ENCODE measurements at regions not wholly inside any gene's neighbourhood (a gene's known extent, or its start where the extent isn't known, plus 50 kb on each side); places are given as distances from the start of the nearest gene placed in this dataset.
"Not testable (repeated sequence)": the region's sequence is repeated elsewhere in the genome, so short reads cannot be mapped to it uniquely, and the experiment has no call there.

DNA sequence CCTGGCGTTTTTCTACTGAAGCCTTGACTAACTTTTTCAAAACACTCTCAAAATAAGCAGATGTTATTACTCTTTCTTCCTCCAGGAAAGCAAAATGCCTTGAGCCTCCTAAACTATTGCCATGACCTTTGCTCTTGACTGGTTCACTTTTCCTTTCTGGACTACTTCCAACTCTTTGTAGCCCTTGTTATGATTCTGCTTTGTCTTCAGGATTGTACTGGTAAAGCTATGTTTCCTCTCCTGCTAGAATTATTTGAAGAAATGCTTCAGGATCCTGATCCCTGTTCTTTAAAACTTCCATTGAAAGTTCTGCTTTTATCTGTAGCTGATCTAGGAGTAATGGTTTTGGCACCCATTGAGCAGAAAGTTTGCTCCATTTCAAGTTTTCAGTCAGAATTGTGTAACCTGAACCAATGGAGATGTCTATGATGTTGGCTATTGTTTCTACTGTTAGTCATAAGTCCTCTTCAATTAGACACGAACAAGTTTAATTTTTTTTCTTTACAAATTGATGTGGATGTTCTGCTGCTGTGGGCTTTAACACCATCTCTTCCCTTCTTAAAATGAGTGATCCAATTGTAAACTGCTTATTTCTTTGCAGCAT lies 1356.4 kb downstream of the EFNA5 start:
- no peaks in the 10 kb centered on the region for H3K27me3 ChIP-seq
- no peaks in the 10 kb centered on the region for H3K36me3 ChIP-seq
- no peaks in the 10 kb centered on the region; the same call in 1 of the 2 replicates for H3K9me3 ChIP-seq
- no peak overlapping the region for H3K4me3 ChIP-seq
- DNase-seq: no peak

DNA sequence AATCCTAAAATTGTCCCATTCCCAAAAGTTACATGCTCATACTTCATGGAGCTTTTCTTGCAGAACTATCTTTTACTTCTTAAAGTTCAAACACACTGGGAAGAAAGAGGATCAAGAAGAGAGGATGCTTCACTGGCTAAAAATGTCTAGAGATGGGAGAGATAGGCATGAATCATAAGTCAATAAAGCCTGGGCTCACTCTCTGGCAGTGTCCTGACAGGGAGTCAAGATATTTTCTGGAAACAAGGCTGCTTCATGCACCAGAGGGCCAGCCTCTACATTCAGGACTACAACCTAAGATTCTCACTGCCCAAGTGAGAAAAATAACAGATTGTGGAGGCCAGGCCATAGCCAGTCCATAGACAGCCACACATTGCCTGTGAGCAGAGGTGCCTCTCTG lies 1358.4 kb downstream of the EFNA5 start:
- DNase-seq: peak; percentile 9
- H3K9me3 ChIP-seq: no peaks in the 10 kb centered on the region
- H3K36me3 ChIP-seq: no peaks in the 10 kb centered on the region
- H3K27me3 ChIP-seq: no peaks in the 10 kb centered on the region
- H3K4me3 ChIP-seq: no peak overlapping the region

GRCh38 chr5:106311230-106311915 lies 1359.4 kb downstream of the EFNA5 start:
- H3K4me3 ChIP-seq: no peak overlapping the region
- no peaks in the 10 kb centered on the region for H3K9me3 ChIP-seq
- no peaks in the 10 kb centered on the region for H3K27me3 ChIP-seq
- DNase-seq: no peak
- no peaks in the 10 kb centered on the region for H3K36me3 ChIP-seq

- H3K36me3 ChIP-seq: no peaks in the 10 kb centered on the region
- H3K27me3 ChIP-seq: no peaks in the 10 kb centered on the region
- H3K4me3 ChIP-seq: no peak overlapping the region
- no peaks in the 10 kb centered on the region for H3K9me3 ChIP-seq
- DNase-seq: no peak
Observed at GRCh38 chr5:106307265-106307664, 1363.5 kb downstream of the EFNA5 start.

DNA sequence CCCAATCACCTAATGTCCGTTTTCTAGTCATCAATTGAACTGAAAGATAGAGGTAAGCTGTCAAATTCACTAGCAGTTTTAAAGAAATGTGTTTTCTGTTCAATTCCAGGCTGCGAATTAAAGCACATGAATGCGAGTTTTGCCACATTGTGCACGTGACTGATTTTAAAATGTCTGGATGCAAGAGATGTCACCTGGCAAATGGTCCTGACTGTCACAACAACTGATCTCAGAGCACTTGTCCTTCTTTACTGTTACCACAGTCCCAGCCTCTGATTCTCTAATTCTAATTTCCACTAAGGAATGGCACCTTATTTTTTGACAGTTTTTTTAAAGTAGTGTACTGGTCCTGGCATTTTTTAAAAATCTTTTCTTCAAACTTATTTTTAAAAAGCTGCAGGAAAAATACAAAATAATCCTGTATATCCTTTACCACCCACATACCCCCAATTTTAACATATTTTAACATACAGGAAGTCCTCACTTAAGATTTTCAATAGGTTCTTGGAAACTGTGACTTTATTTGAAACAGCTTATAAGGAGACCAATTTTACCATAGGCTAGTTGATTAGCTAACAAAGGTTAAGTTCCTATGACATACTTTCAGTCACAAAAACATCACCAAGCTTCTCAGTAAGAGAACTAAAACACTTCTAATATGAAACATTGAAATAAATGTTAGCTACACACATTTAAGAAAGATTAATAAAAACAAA lies 1364.3 kb downstream of the EFNA5 start:
- no peaks in the 10 kb centered on the region for H3K36me3 ChIP-seq
- H3K27me3 ChIP-seq: no peaks in the 10 kb centered on the region
- no peaks in the 10 kb centered on the region for H3K9me3 ChIP-seq
- H3K4me3 ChIP-seq: no peak overlapping the region
- no peak for DNase-seq

GRCh38 chr5:106303911-106304310 lies 1366.8 kb downstream of the EFNA5 start:
- H3K9me3 ChIP-seq: no peaks in the 10 kb centered on the region
- no peak overlapping the region for H3K4me3 ChIP-seq
- no peak for DNase-seq
- H3K27me3 ChIP-seq: no peaks in the 10 kb centered on the region
- no peaks in the 10 kb centered on the region for H3K36me3 ChIP-seq

GRCh38 chr5:106292654-106293053 lies 1378.1 kb downstream of the EFNA5 start:
- no peaks in the 10 kb centered on the region for H3K27me3 ChIP-seq
- H3K9me3 ChIP-seq: no peaks in the 10 kb centered on the region
- no peaks in the 10 kb centered on the region for H3K36me3 ChIP-seq
- no peak overlapping the region for H3K4me3 ChIP-seq
- DNase-seq: peak; percentile 44

DNA sequence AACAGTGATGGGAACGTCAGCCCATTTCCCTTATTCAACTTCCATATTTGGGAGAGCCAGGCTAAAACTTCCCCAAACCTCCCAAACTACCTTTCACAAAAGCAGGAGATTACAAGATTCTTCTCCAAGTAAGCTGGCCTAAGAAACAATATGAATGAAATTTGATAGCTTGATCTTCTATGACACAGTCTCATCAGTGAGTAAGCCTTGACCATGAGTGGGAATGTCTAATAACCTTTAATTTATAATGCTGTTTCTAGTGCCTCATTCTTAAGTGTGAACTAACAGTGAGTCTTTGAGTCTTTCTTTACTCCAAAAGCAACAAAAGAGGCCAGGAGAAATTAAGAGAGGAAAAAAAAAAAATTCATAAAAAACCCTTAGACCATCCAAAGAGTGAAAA lies 1379.9 kb downstream of the EFNA5 start:
- Histone ChIP-seq H3K27me3 (no peaks in the 10 kb centered on the region), H3K9me3 (no peaks in the 10 kb centered on the region), H3K36me3 (no peaks in the 10 kb centered on the region), H3K4me3 (no peak overlapping the region)
- no peak for DNase-seq

DNA sequence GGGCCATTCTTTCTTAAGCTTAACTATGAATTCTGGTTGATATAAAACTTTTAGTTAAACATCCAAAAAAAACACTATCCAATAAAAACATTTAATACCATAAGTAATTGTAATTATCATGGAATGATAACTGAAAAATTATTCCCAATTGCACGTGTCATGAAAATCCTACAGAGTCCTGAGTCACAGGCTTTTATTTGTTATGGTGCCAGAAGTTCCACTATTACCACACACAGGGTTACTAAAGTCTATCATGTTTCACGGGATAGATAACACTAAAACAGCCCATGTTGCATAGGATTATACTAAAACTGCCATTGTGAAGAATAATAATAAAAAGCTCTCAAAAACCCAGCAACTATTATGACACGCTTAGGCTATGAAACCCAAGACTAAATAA lies 1381.8 kb downstream of the EFNA5 start:
- Histone ChIP-seq H3K27me3 (no peaks in the 10 kb centered on the region), H3K36me3 (no peaks in the 10 kb centered on the region), H3K9me3 (no peaks in the 10 kb centered on the region), H3K4me3 (no peak overlapping the region)
- DNase-seq: no peak

- no peaks in the 10 kb centered on the region for H3K36me3 ChIP-seq
- peaks cover 8% of the 10 kb centered on the region; the same call in 1 of the 2 replicates for H3K9me3 ChIP-seq
- no peak overlapping the region for H3K4me3 ChIP-seq
- H3K27me3 ChIP-seq: no peaks in the 10 kb centered on the region
- DNase-seq: no peak
Observed at GRCh38 chr5:106277540-106278096, 1393.1 kb downstream of the EFNA5 start.

DNA sequence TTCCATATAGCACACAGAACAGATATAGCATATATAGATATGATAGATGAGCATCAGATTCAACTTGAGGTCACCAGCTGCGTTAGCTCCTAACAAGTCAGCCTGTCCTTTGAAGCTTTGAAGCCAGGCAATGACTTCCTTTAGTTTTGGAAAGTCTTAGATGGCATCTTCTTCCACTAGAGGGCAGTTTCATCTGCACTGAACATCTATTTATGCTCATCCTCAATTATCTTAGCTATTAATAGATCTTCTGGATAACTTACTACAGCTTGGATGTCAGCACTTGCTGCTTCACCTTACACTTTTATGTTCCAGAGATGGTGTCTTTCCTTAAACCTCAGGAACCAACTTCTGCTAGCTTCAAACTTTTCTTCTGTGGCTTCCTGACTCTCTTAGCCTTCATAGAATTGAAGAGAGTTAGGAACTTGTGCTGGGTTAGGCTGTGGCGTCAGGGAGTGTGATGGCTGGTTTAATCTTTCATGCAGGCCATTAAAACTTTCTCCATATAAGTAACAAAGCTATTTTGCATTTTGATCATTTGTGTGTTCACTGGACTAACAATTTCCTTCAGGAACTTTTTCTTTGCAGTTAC lies 1401.4 kb downstream of the EFNA5 start:
- Histone ChIP-seq H3K27me3 (no peaks in the 10 kb centered on the region), H3K9me3 (peaks cover 8% of the 10 kb centered on the region; the same call in 1 of the 2 replicates), H3K36me3 (no peaks in the 10 kb centered on the region), H3K4me3 (no peak overlapping the region)
- DNase-seq: no peak

- Histone ChIP-seq H3K36me3 (no peaks in the 10 kb centered on the region), H3K4me3 (no peak overlapping the region), H3K27me3 (no peaks in the 10 kb centered on the region), H3K9me3 (no peaks in the 10 kb centered on the region)
- no peak for DNase-seq
Observed at GRCh38 chr5:106267256-106267655, 1403.5 kb downstream of the EFNA5 start.

DNA sequence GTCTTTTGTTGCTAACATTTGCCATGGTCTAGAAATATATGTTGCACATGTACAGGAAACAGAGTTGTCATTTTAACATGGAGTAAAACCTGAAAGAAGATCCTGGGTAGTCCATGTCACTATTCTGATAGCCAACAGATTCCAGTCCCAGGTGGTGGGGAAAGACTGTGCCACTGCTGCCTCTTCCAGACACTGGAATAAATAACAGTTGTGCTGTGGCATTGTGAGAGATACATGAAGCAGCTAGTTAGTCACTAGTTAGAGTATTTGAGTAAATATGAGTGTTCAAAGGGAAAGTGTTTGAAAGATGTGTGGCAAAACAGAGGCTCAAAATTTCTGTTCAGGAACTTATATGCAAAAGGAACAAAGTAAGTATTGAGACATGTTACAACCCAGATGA lies 1408.3 kb downstream of the EFNA5 start:
- Histone ChIP-seq H3K36me3 (no peaks in the 10 kb centered on the region), H3K4me3 (no peak overlapping the region), H3K9me3 (no peaks in the 10 kb centered on the region), H3K27me3 (no peaks in the 10 kb centered on the region)
- no peak for DNase-seq

DNA sequence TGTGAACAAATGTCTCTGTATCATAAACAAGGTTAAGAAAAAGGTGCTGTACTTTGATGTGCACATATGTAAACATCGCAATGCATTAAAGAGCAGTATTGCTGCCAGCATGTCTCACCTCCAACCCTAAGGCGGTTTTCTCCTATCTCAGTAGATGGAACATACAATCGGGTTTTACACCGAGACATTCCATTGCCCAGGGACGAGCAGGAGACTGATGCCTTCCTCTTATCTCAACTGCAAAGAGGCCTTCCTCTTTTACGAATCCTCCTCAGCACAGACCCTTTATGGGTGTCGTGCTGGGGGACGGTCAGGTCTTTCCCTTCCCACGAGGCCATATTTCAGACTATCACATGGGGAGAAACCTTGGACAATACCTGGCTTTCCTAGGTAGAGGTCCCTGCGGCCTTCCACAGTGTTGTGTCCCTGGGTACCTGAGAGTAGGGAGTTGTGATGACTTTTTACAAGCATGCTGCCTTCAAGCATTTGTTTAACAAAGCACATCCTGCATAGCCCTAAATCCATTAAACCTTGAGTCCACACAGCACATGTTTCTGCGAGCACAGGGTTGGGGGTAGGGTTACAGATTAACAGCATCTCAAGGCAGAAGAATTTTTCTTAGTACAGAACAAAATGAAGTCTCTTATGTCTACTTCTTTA lies 1411.2 kb downstream of the EFNA5 start:
- not testable (repeated sequence) for DNase-seq, H3K27me3 ChIP-seq, H3K9me3 ChIP-seq, H3K36me3 ChIP-seq, H3K4me3 ChIP-seq

DNA sequence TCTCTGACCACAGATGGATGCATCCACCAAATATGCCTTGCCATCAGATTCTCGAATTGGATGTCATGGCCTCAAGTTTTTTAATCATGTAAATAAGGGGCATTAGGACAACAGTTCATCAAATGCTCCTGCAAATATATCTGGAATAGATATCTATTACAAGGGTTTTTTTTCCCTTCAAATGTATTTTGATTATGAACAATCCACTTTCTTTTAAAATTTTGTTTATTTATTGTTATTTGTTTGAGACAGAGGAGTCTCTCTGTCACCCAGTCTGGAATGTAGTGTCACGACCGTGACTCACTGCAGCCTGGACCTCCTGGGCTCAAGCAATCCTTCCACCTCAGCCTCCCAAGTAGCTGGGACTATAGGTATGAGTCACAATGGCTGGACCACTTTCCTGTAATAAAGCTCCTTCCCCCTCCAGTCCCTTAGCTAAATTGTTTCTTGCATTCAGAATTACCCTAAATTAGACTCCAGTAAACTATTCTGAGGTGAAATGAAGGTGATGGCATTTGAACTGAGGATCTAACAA lies 1412.1 kb downstream of the EFNA5 start:
- no peaks in the 10 kb centered on the region for H3K36me3 ChIP-seq
- no peaks in the 10 kb centered on the region for H3K9me3 ChIP-seq
- DNase-seq: peak; percentile 70
- no peaks in the 10 kb centered on the region for H3K27me3 ChIP-seq
- no peak overlapping the region for H3K4me3 ChIP-seq

DNA sequence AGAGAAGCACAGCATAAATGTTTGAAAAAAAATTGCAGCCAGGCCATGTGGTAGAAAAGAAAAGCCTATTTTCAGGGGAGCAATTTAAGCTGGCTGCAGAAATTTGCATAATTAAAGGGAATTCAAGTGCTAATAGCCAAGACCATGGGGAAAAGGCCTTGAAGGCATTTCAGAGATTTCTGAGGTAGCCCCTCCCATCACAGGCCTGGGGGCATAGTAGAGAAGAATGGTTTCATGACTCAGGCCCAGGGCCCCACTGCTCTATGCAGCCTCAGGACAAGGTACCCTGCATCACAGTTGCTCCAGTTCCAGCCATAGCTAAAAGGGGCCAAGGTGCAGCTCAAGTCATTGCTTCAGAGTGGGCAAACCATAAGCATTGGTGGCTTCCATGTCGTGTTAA lies 1416.0 kb downstream of the EFNA5 start:
- no peaks in the 10 kb centered on the region; the same call in 1 of the 2 replicates for H3K9me3 ChIP-seq
- no peak for DNase-seq
- H3K36me3 ChIP-seq: no peaks in the 10 kb centered on the region
- H3K27me3 ChIP-seq: no peaks in the 10 kb centered on the region
- no peak overlapping the region for H3K4me3 ChIP-seq

Data from MG63 (cell line).